ENCODE measurements at regions not wholly inside any gene's neighbourhood (a gene's known extent, or its start where the extent isn't known, plus 50 kb on each side); places are given as distances from the start of the nearest gene placed in this dataset.
"Not testable (repeated sequence)": the region's sequence is repeated elsewhere in the genome, so short reads cannot be mapped to it uniquely, and the experiment has no call there.

GRCh38 chr1:182331387-182331786 is 60.2 kb downstream of the GLUL start:
- DNase-seq: no peak

- DNase-seq: no peak
Measured at GRCh38 chr1:182330303-182330702, 61.3 kb downstream of the GLUL start.

- DNase-seq: no peak
Measured at GRCh38 chr1:182329471-182329870, 62.1 kb downstream of the GLUL start.

- DNase-seq: no peak
Measured at GRCh38 chr1:182328591-182328990, 63.0 kb downstream of the GLUL start.

- DNase-seq: no peak
Measured at GRCh38 chr1:182325339-182325738, 66.3 kb downstream of the GLUL start.

- not testable (repeated sequence) for DNase-seq
Measured at GRCh38 chr1:182321532-182321931, 70.1 kb downstream of the GLUL start.

GRCh38 chr1:182317611-182318161 is 73.9 kb downstream of the GLUL start:
- no peak for DNase-seq

- DNase-seq: not testable (repeated sequence)
Measured at GRCh38 chr1:182316454-182316853, 75.1 kb downstream of the GLUL start.

GRCh38 chr1:182315167-182315556 is 76.4 kb downstream of the GLUL start:
- no peak for DNase-seq

- DNase-seq: no peak
Measured at GRCh38 chr1:182309631-182310351, 81.8 kb downstream of the GLUL start.

GRCh38 chr1:182308826-182309225 is 82.8 kb downstream of the GLUL start:
- DNase-seq: no peak

GRCh38 chr1:182307486-182307885 is 84.1 kb downstream of the GLUL start:
- DNase-seq: not testable (repeated sequence)

- DNase-seq: no peak
Measured at GRCh38 chr1:182305861-182306260, 85.7 kb downstream of the GLUL start.

- DNase-seq: no peak
Measured at GRCh38 chr1:182304627-182305026, 87.0 kb downstream of the GLUL start.

GRCh38 chr1:182304218-182304617 is 87.4 kb downstream of the GLUL start:
- DNase-seq: no peak

- DNase-seq: no peak
Measured at GRCh38 chr1:182303778-182304177, 87.8 kb downstream of the GLUL start.

GRCh38 chr1:182301467-182302198 is 90.0 kb downstream of the GLUL start:
- peak; percentile 61 for DNase-seq

- peak; percentile 39 for DNase-seq
Measured at GRCh38 chr1:182301026-182301436, 90.6 kb downstream of the GLUL start.

GRCh38 chr1:182299728-182300616 is 91.6 kb downstream of the GLUL start:
- peak; percentile 11 for DNase-seq

- not testable (repeated sequence) for DNase-seq
Measured at GRCh38 chr1:182299054-182299727, 92.4 kb downstream of the GLUL start.

GRCh38 chr1:182297335-182297734 is 94.3 kb downstream of the GLUL start:
- no peak for DNase-seq

- no peak for DNase-seq
Measured at GRCh38 chr1:182295697-182296096, 95.9 kb downstream of the GLUL start.
